ENCODE measurements at regions not wholly inside any gene's neighbourhood (a gene's known extent, or its start where the extent isn't known, plus 50 kb on each side); places are given as distances from the start of the nearest gene placed in this dataset.

DNA sequence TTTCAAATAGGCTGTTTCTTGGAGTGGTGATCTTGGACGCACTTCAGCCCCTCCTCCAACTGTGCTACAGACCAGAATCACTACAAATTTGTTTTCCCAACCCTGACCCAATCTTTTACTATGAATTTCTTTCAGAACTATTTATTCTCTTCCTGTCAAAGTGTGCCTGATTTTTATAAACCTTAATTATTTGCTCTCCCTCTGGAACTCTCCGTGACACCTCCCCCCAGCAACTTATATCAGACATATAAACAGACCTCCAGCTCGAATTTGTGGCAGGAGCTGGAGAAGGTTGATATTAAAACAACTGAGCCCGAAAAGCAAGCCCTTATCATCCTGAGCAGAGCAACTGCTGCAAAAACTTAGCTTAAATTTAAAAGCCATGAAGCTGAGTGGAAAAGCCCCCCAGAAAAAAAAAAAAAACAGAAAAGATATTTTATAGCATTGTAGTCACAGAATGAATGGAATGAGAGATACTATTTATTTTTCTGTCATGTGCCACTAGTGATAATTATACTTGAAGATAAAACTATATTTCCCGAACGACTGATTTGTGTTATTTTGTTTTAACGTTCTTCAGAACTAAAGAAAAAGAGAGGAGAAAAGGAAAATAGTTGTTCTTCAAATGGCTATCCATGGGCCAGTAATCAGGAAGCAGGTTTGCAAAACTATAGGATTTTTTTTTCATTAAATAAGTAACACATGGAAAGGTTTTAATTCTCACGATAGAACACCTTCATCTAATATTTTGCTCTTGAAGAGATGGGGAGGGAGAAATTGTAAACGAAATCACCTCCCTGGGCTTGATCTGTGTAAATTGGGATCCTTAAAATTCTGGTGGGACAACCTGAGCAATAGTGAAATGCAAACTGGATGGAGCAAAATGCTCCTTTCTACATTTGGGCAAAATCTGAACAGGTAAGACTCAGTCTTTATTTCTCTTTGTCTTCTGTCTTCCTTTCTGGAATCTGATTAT, 80.8 kb downstream of the NR2F2 start:
- H3K27me3 ChIP-seq: peaks cover 15 to 91% of the 10 kb centered on the region in 2 donors
- DNase-seq: no peak
- intact Hi-C loops (cut with DNase I; ENCODE audit: low total_unique reads): loop anchor here (5.0 kb wide), 1 partner anchor 49 kb away; no protein-coding TSS in a partner anchor
- no peak overlapping the region for H3K4me3 ChIP-seq
- H3K4me1 ChIP-seq: peaks cover 0 to 24% (median 19%) of the 10 kb centered on the region in 4 donors
- no peaks in the 10 kb centered on the region for H3K36me3 ChIP-seq
- TF ChIP-seq, protein P1, sequence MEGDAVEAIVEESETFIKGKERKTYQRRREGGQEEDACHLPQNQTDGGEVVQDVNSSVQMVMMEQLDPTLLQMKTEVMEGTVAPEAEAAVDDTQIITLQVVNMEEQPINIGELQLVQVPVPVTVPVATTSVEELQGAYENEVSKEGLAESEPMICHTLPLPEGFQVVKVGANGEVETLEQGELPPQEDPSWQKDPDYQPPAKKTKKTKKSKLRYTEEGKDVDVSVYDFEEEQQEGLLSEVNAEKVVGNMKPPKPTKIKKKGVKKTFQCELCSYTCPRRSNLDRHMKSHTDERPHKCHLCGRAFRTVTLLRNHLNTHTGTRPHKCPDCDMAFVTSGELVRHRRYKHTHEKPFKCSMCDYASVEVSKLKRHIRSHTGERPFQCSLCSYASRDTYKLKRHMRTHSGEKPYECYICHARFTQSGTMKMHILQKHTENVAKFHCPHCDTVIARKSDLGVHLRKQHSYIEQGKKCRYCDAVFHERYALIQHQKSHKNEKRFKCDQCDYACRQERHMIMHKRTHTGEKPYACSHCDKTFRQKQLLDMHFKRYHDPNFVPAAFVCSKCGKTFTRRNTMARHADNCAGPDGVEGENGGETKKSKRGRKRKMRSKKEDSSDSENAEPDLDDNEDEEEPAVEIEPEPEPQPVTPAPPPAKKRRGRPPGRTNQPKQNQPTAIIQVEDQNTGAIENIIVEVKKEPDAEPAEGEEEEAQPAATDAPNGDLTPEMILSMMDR (IDR thresholded peaks at IDR 0.05): no peak
- no peak overlapping the region for H3K27ac ChIP-seq
- no peaks in the 10 kb centered on the region for H3K9me3 ChIP-seq

DNA sequence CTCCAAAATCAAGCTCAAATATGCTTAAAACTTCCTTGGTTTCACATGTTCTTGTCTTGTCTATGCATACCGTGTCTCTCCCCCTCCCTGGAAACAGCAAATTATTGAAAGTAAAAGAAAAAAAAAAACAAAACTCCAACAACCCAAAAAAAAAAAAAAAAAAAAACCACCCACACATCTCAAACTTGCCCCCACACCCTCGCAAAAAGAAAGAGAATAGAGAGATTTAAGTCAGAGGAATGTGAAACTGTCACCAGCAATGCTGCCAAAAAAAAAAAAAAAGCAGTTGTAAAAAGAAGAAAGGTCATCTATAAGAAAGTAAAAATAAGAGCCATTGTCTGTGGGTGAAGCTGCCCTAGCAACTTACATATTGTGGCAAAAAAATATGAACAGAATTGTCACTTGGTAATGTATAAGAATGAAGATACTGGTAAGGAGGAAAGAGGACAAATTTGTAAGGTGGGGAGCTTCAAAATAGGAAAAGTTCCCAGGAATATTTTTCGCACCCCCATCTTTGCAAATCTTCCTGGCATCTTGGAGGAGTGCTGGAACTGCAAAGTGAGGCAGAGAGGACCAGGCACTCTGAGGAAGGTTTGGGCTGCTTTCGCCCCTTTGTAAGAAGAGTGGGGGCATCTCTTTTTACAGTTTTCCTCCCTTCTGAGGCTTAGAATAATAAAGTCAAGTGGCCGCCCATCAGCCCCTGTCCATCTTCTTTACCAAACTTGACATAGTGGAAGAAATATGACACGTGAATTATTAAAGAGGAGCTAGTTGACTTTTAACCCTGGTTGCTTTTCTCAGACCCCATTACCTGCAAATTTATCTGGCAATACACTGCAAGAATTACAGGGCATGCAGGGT, 81.8 kb downstream of the NR2F2 start:
- Histone ChIP-seq H3K4me1 (peaks cover 0 to 34% (median 28%) of the 10 kb centered on the region in 4 donors), H3K9me3 (no peaks in the 10 kb centered on the region), H3K27me3 (peaks cover 19 to 96% of the 10 kb centered on the region in 2 donors), H3K27ac (no peak overlapping the region), H3K4me3 (no peak overlapping the region), H3K36me3 (no peaks in the 10 kb centered on the region)
- intact Hi-C loops (cut with DNase I; ENCODE audit: low total_unique reads): loop anchor here (5.0 kb wide), 1 partner anchor 50 kb away; no protein-coding TSS in a partner anchor
- DNase-seq: no peak
- TF ChIP-seq, protein P1 (IDR thresholded peaks at IDR 0.05): no peak

DNA sequence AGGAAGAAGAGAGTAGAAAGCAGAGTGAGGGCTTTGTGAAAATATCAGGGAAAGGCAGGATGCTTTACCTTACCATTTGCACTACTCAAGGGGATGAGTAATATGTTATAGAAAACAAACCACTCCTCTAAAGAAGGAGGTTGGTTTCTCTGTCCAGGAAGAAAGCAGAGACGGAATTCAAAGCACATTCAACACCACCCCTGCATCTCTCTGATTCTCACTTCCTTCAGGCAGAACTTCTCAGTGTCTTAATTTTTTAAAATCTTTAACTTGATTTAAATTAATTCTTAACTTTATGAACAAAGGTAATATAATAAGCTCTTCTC, 82.4 kb downstream of the NR2F2 start:
- Histone ChIP-seq H3K4me3 (no peak overlapping the region), H3K27ac (no peak overlapping the region), H3K9me3 (no peaks in the 10 kb centered on the region), H3K27me3 (peaks cover 19 to 98% of the 10 kb centered on the region in 2 donors), H3K36me3 (no peaks in the 10 kb centered on the region), H3K4me1 (peaks cover 0 to 35% (median 32%) of the 10 kb centered on the region in 4 donors)
- intact Hi-C loops (cut with DNase I; ENCODE audit: low total_unique reads): loop anchor here (5.0 kb wide), 1 partner anchor 51 kb away; no protein-coding TSS in a partner anchor
- DNase-seq: no peak
- TF ChIP-seq, protein P1 (IDR thresholded peaks at IDR 0.05): no peak

DNA sequence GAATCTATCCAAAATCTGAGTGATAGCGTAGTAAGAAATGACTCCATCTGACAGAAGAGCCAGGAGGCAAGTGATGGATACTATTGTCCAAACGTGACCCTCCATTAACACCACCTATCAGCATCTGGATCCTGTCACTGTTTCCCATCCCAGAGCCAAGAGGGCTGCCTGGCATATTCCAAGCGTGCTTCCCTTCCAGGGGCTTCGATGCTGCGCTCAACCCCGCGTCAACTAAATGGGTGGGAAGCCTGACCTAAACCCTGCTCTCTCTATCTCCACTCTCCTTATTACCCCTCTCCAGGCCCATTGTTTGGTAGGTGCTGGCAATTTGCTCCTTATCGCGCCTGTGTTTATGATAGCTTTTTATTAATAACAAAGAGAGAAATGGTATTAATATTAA, 83.2 kb downstream of the NR2F2 start:
- TF ChIP-seq, protein P1 (IDR thresholded peaks at IDR 0.05): no peak
- intact Hi-C loops (cut with DNase I; ENCODE audit: low total_unique reads): loop anchor here (5.0 kb wide), 1 partner anchor 51 kb away; no protein-coding TSS in a partner anchor
- H3K27me3 ChIP-seq: peaks cover 18 to 98% of the 10 kb centered on the region in 2 donors
- no peaks in the 10 kb centered on the region for H3K36me3 ChIP-seq
- no peak for DNase-seq
- no peaks in the 10 kb centered on the region for H3K9me3 ChIP-seq
- no peak overlapping the region for H3K4me3 ChIP-seq
- H3K4me1 ChIP-seq: peaks cover 0 to 34% (median 30%) of the 10 kb centered on the region in 4 donors
- H3K27ac ChIP-seq: no peak overlapping the region

DNA sequence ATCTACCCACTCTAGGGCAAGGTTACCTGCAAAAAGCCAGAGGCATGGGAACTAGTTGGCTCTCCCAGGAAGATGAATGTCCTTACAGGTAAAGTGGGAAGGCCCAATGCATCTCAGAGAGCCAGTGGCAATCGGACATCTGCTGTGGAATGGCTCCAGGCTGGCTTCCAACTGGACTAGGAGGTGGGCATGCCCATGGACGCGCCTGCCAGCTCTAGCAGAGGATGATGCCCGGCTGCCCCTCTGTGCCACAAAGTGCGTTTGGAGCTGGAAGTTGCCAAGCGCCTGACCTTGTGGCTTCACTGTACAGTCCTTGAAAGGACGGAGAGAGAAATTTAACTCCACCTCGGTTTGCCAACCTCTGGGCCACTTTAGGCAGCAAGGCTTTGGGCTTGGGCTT, 84.4 kb downstream of the NR2F2 start:
- intact Hi-C loops (cut with DNase I; ENCODE audit: low total_unique reads): loop anchor here (5.0 kb wide), 1 partner anchor 53 kb away; no protein-coding TSS in a partner anchor
- Histone ChIP-seq H3K4me3 (no peak overlapping the region), H3K27me3 (peaks cover 6 to 93% of the 10 kb centered on the region in 2 donors)

More for the DNA sequence above, 84.4 kb downstream of the NR2F2 start:
- DNase-seq: no peak
- Histone ChIP-seq H3K27ac (no peak overlapping the region), H3K4me1 (peaks cover 0 to 21% (median 18%) of the 10 kb centered on the region in 4 donors), H3K9me3 (no peaks in the 10 kb centered on the region), H3K36me3 (no peaks in the 10 kb centered on the region)
- TF ChIP-seq, protein P1 (IDR thresholded peaks at IDR 0.05): no peak

Measured in tibial artery (tissue), 4 donors.